ENCODE measurements at regions not wholly inside any gene's neighbourhood (a gene's known extent, or its start where the extent isn't known, plus 50 kb on each side); places are given as distances from the start of the nearest gene placed in this dataset.

GRCh38 chr9:106532306-106533015, 330.5 kb upstream of the ZNF462 start:
- intact Hi-C loops (cut with DNase I): loop anchor here in 1 of 10 donors (10.0 kb wide), 1 partner anchor 58 kb away; no protein-coding TSS in a partner anchor
- H3K36me3 ChIP-seq: no peaks in the 10 kb centered on the region
- H3K9me3 ChIP-seq: no peaks in the 10 kb centered on the region
- H3K27me3 ChIP-seq: no peaks in the 10 kb centered on the region
- H3K4me3 ChIP-seq: no peak overlapping the region
- DNase-seq (no peak), ATAC-seq (no peak)
- TF ChIP-seq POLR2A (IDR thresholded peaks at IDR 0.05) (no peak), CTCF (IDR thresholded peaks at IDR 0.05) (no peak)
- H3K4me1 ChIP-seq: peaks cover 0 to 22% (median 6%) of the 10 kb centered on the region in 12 donors
- H3K27ac ChIP-seq: no peak overlapping the region
- 81 to 87% (median 84%) methylated on average over 3 to 5 of the region's 5 CpGs for WGBS, 4 donors

GRCh38 chr9:106534800-106535199, 328.2 kb upstream of the ZNF462 start:
- no peak overlapping the region for H3K4me3 ChIP-seq
- H3K27ac ChIP-seq: no peak overlapping the region
- DNase-seq: no peak
- H3K36me3 ChIP-seq: no peaks in the 10 kb centered on the region
- peaks cover 0 to 22% (median 6%) of the 10 kb centered on the region in 12 donors for H3K4me1 ChIP-seq
- H3K9me3 ChIP-seq: no peaks in the 10 kb centered on the region
- intact Hi-C loops (cut with DNase I): loop anchor here in 1 of 10 donors (10.0 kb wide), 1 partner anchor 60 kb away; no protein-coding TSS in a partner anchor
- no peaks in the 10 kb centered on the region for H3K27me3 ChIP-seq
- WGBS, 4 donors: 64 to 80% (median 69%) methylated on average over 3 of the region's 3 CpGs
- no peak for ATAC-seq
- TF ChIP-seq POLR2A (IDR thresholded peaks at IDR 0.05) (no peak), CTCF (IDR thresholded peaks at IDR 0.05) (no peak)

GRCh38 chr9:106535439-106535838, 327.5 kb upstream of the ZNF462 start:
- 0 to 13% (median 6%) methylated on average over 1 of the region's 1 CpG for WGBS, 4 donors
- DNase-seq (peak in 1 of 5 donors; percentile 36), ATAC-seq (peak; percentile 16 to 87 (median 60))
- no peaks in the 10 kb centered on the region for H3K36me3 ChIP-seq
- TF ChIP-seq CTCF (IDR thresholded peaks at IDR 0.05) (no peak), POLR2A (IDR thresholded peaks at IDR 0.05) (no peak)
- peaks cover 0 to 22% (median 6%) of the 10 kb centered on the region in 12 donors for H3K4me1 ChIP-seq
- H3K9me3 ChIP-seq: no peaks in the 10 kb centered on the region
- intact Hi-C loops (cut with DNase I): loop anchor here in 1 of 10 donors (10.0 kb wide), 1 partner anchor 61 kb away; no protein-coding TSS in a partner anchor
- H3K27ac ChIP-seq: no peak overlapping the region
- H3K4me3 ChIP-seq: no peak overlapping the region
- H3K27me3 ChIP-seq: no peaks in the 10 kb centered on the region

GRCh38 chr9:106557996-106558667, 304.8 kb upstream of the ZNF462 start:
- ATAC-seq: no peak
- no peaks in the 10 kb centered on the region for H3K27me3 ChIP-seq
- WGBS, 4 donors: 81 to 90% (median 84%) methylated on average over 4 to 11 of the region's 11 CpGs
- no peak overlapping the region for H3K27ac ChIP-seq
- no peak overlapping the region for H3K4me3 ChIP-seq
- intact Hi-C loops (cut with DNase I): no loop called here
- DNase-seq: no peak
- no peaks in the 10 kb centered on the region for H3K4me1 ChIP-seq
- H3K9me3 ChIP-seq: peaks cover 0 to 19% (median 5%) of the 10 kb centered on the region in 12 donors
- TF ChIP-seq CTCF (IDR thresholded peaks at IDR 0.05) (no peak), POLR2A (IDR thresholded peaks at IDR 0.05) (no peak)
- H3K36me3 ChIP-seq: no peaks in the 10 kb centered on the region

Data from heart left ventricle (tissue), 16 donors.